HCT116 (cell line): ENCODE measurements at regions not wholly inside any gene's neighbourhood (a gene's known extent, or its start where the extent isn't known, plus 50 kb on each side); places are given as distances from the start of the nearest gene placed in this dataset.

Experiments used
- ATAC-seq: fragments of 200-7000 bp; cut with Tn5 transposase; 2 replicates; pipeline ENCODE4 v1.9.1; 2020; ENCODE audit warnings: mild to moderate bottlenecking, moderate library complexity
- BruUV-seq: library from RNA; stranded (reverse); fragments of 400-500 nt; replicated peaks from 2 replicates; lab custom pipeline; 2021; lab: Mats Ljungman, UMichigan
- CTCF ChIA-PET: fragments of 300-600 bp; sonication (Branson Sonifier 250); formaldehyde crosslinking; loops from one replicate; lab custom pipeline; 2021; ENCODE audit warnings: antibody characterized with exemption; lab: Charles Lee
- POLR2A ChIA-PET: fragments of 300-600, 350-600 bp; sonication (Branson Sonifier 250); formaldehyde crosslinking; loops from one replicate; lab custom pipeline; 2021; ENCODE audit warnings: antibody characterized with exemption; lab: Charles Lee
- RAD21 ChIA-PET, 2 experiments: fragments of 300-600 bp; sonication (Branson Sonifier 250); formaldehyde crosslinking; loops; one replicate each; lab custom pipeline; 2023; ENCODE audit warnings: low total read pairs in 2 of 2; ENCODE audit not compliant: uncharacterized antibody in 2 of 2, unreplicated experiment in 2 of 2, low non-redundant PET in 1 of 2; lab: Charles Lee
- DNase-seq: peaks from one replicate; pipeline ENCODE4 v3.0.0-alpha.2; 2010; ENCODE audit warnings: low read depth, low spot score
- H2AFZ ChIP-seq: fragments of 200-600 bp; shearing (Covaris generic), sonication (generic); 2 replicates; pipeline ENCODE4 v1.6.1; 2017; ENCODE audit warnings: low read depth, mixed run types, mixed read lengths, antibody characterized with exemption, low read length; ENCODE audit not compliant: poor library complexity, severe bottlenecking
- H3K27ac ChIP-seq: 2 replicates; pipeline ENCODE4 v1.5.1; 2012; ENCODE audit warnings: low read depth, low read length
- H3K27me3 ChIP-seq: fragments of 200-600 bp; sonication (generic); 2 replicates; pipeline ENCODE4 v1.6.1; 2016; ENCODE audit warnings: mixed run types, low read length, mixed read lengths; ENCODE audit not compliant: insufficient read depth
- H3K36me3 ChIP-seq, 2 experiments: fragments of 200-500 bp in 1 of 2; fragments of 200-600 bp in 1 of 2; sonication (Bioruptor generic) in 1 of 2; sonication (generic) in 1 of 2; 2 replicates each; pipeline versions ENCODE4 v1.5.1 to v1.6.1; 2014 to 2016; ENCODE audit warnings: low read length in 2 of 2, inconsistent platforms in 1 of 2, mixed read lengths in 1 of 2, mixed run types in 1 of 2; ENCODE audit not compliant: insufficient read depth in 2 of 2, control insufficient read depth in 1 of 2
- H3K4me1 ChIP-seq, 2 experiments: fragments of 200-600 bp in 1 of 2; sonication (generic) in 1 of 2; 2 replicates each; pipeline versions ENCODE4 v1.5.1 to v1.6.1; 2012 to 2017; ENCODE audit warnings: low read length in 2 of 2, inconsistent platforms in 1 of 2, mild to moderate bottlenecking in 1 of 2, mixed read lengths in 1 of 2, mixed run types in 1 of 2, moderate library complexity in 1 of 2; ENCODE audit not compliant: insufficient read depth in 2 of 2, control insufficient read depth in 1 of 2
- H3K4me2 ChIP-seq: fragments of 200-600 bp; sonication (generic); 2 replicates; pipeline ENCODE4 v1.6.1; 2017; ENCODE audit warnings: mixed run types, low read length, mixed read lengths
- H3K4me3 ChIP-seq, 2 experiments: fragments of 200-600 bp in 1 of 2; sonication (generic) in 1 of 2; replicated peaks in 1 of 2; 2 replicates each; pipeline ENCODE4 v1.5.1; 2011 to 2016; ENCODE audit warnings: low read length in 2 of 2, control low read depth in 1 of 2, low read depth in 1 of 2, mild to moderate bottlenecking in 1 of 2, mixed read lengths in 1 of 2, mixed run types in 1 of 2
- H3K79me2 ChIP-seq: fragments of 200-600 bp; sonication (generic); 2 replicates; pipeline ENCODE4 v1.6.1; 2017; ENCODE audit warnings: mild to moderate bottlenecking, mixed run types, low read length, moderate library complexity, mixed read lengths; ENCODE audit not compliant: insufficient read depth
- H3K9ac ChIP-seq: fragments of 200-600 bp; sonication (generic); 2 replicates; pipeline ENCODE4 v1.6.1; 2016; ENCODE audit warnings: low read length, mixed read lengths
- H3K9me2 ChIP-seq: fragments of 200-600 bp; sonication (generic), shearing (Covaris generic); 2 replicates; pipeline ENCODE4 v1.6.1; 2017; ENCODE audit warnings: mixed run types, mild to moderate bottlenecking, moderate library complexity; ENCODE audit not compliant: insufficient read depth
- H3K9me3 ChIP-seq, 2 experiments: fragments of 200-500 bp in 1 of 2; fragments of 200-600 bp in 1 of 2; sonication (Bioruptor generic) in 1 of 2; sonication (generic) in 1 of 2; 2 replicates each; pipeline ENCODE4 v1.6.1; 2014 to 2017; ENCODE audit warnings: low read length in 2 of 2, mixed read lengths in 2 of 2, inconsistent platforms in 1 of 2, low read depth in 1 of 2, mild to moderate bottlenecking in 1 of 2, mixed run types in 1 of 2, moderate library complexity in 1 of 2; ENCODE audit not compliant: control insufficient read depth in 1 of 2, insufficient read depth in 1 of 2
- H4K20me1 ChIP-seq: fragments of 200-600 bp; sonication (generic), shearing (Covaris generic); 2 replicates; pipeline ENCODE4 v1.6.1; 2017; ENCODE audit warnings: mixed run types, mild to moderate bottlenecking, moderate library complexity; ENCODE audit not compliant: insufficient read depth
- ATF3 ChIP-seq: IDR thresholded peaks from 2 replicates; pipeline ENCODE4 v1.6.1; 2012
- CBX3 ChIP-seq: IDR thresholded peaks from 2 replicates; pipeline ENCODE4 v1.6.1; 2012; ENCODE audit warnings: low read depth
- CTCF ChIP-seq, 3 experiments: fragments of 200-600 bp in 1 of 3; sonication (generic) in 1 of 3; IDR thresholded peaks in 2 of 3; conservative IDR thresholded peaks in 1 of 3; 2 replicates each; pipeline ENCODE4 v1.5.1; 2012 to 2017; ENCODE audit warnings: low read depth in 2 of 3, low read length in 2 of 3, antibody characterized with exemption in 1 of 3, borderline replicate concordance in 1 of 3, control low read depth in 1 of 3, mild to moderate bottlenecking in 1 of 3, mixed read lengths in 1 of 3, mixed run types in 1 of 3, moderate library complexity in 1 of 3; ENCODE audit not compliant: insufficient read depth in 1 of 3
- EGR1 ChIP-seq: IDR thresholded peaks from 2 replicates; pipeline ENCODE4 v1.6.1; 2012; ENCODE audit warnings: low read depth
- EZH2 ChIP-seq: fragments of 200-600 bp; sonication (generic); IDR thresholded peaks from 2 replicates; pipeline ENCODE4 v1.6.1; 2017; ENCODE audit warnings: antibody characterized with exemption, mixed run types
- EZH2phosphoT487 ChIP-seq: fragments of 200-600 bp; IDR thresholded peaks from 2 replicates; pipeline ENCODE4 v1.6.1; 2018; ENCODE audit warnings: antibody characterized with exemption, borderline replicate concordance
- FOSL1 ChIP-seq: IDR thresholded peaks from 2 replicates; pipeline ENCODE4 v1.6.1; 2012; ENCODE audit warnings: low read depth
- RAD21 ChIP-seq: IDR thresholded peaks from 2 replicates; pipeline ENCODE4 v1.6.1; 2012; ENCODE audit warnings: low read depth, mild to moderate bottlenecking
- TCF7L2 ChIP-seq: IDR thresholded peaks from 2 replicates; pipeline ENCODE4 v1.7.0; 2011; ENCODE audit warnings: borderline replicate concordance, inconsistent platforms; ENCODE audit not compliant: insufficient read depth, insufficient read length; ENCODE audit errors: extremely low read depth
- ZFX ChIP-seq: fragments of 450-650 bp; IDR thresholded peaks from 2 replicates; pipeline ENCODE4 v1.6.1; 2017
- ZNF274 ChIP-seq: fragments of 200-500 bp; sonication (Bioruptor generic); IDR thresholded peaks from 2 replicates; pipeline ENCODE4 v1.6.1; 2014; ENCODE audit warnings: mild to moderate bottlenecking, low read depth, low read length, inconsistent platforms
- intact Hi-C: fragments of 100-400 bp; cut with micrococcal nuclease; formaldehyde crosslinking; loops from 2 replicates; pipeline ENCODE4 v1.10.0; 2022

- H3K9me2 ChIP-seq: no peaks in the 10 kb centered on the region
- ChIA-PET CTCF (no interaction called here), RAD21 (no interaction called here), POLR2A (no interaction called here)
- H3K4me2 ChIP-seq: no peak overlapping the region
- no peak overlapping the region for H3K27ac ChIP-seq
- H3K36me3 ChIP-seq: no peaks in the 10 kb centered on the region
- H3K4me3 ChIP-seq: no peak overlapping the region
- H3K4me1 ChIP-seq: 0 out of 4 replicates have a peak, but pooled peaks cover 0 to 10% of the 10 kb centered on the region in 2 experiments
- ATAC-seq: no peak
- H3K9me3 ChIP-seq: no peaks in the 10 kb centered on the region
- H4K20me1 ChIP-seq: no peaks in the 10 kb centered on the region
- no peaks in the 10 kb centered on the region for H3K79me2 ChIP-seq
- H3K27me3 ChIP-seq: no peaks in the 10 kb centered on the region
- no peak overlapping the region for H2AFZ ChIP-seq
- DNase-seq: no peak
- TF ChIP-seq EZH2phosphoT487 (no peak), CTCF (IDR thresholded peaks at IDR 0.05 in 2 of 3, conservative IDR thresholded peaks at IDR 0.05 in 1 of 3; ENCODE audit: borderline replicate concordance in 1 of 3, insufficient read depth in 1 of 3, low read depth in 2 of 3, low read length in 2 of 3) (no peak), ZNF274 (no peak), RAD21 (no peak), ATF3 (no peak), ZFX (no peak), EGR1 (no peak), CBX3 (no peak), TCF7L2 (no peak), EZH2 (no peak), FOSL1 (no peak)
- BruUV-seq: no TSS peak
- intact Hi-C loops: no loop called here
- H3K9ac ChIP-seq: no peak overlapping the region
Measured at GRCh38 chr13:50672025-50672424, 171.5 kb downstream of the DLEU7 start.
